ENCODE measurements at regions not wholly inside any gene's neighbourhood (a gene's known extent, or its start where the extent isn't known, plus 50 kb on each side); places are given as distances from the start of the nearest gene placed in this dataset.

DNA sequence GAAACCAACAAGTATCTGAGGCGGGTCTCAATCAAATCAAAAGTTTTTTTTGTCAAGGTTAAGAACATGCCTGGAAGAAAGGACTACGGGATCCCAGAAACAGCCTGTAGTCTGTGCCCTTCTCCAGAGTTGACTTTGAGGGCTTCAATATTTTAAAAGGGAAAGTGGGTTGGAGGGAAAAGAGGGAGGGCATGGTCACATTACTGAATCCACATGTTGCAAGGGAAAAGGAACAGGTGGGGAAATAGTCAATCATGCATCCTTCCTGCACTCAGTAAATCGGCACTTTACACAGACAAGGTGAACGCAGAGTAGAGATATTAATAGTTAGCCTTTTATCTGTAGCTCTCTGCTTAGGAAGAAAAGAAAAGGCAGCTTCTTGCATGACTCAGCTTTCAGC lies 808.5 kb downstream of the UQCRFS1 start:
- TF ChIP-seq POLR2A (IDR thresholded peaks at IDR 0.05): no peak
- TF ChIP-seq, protein P1, sequence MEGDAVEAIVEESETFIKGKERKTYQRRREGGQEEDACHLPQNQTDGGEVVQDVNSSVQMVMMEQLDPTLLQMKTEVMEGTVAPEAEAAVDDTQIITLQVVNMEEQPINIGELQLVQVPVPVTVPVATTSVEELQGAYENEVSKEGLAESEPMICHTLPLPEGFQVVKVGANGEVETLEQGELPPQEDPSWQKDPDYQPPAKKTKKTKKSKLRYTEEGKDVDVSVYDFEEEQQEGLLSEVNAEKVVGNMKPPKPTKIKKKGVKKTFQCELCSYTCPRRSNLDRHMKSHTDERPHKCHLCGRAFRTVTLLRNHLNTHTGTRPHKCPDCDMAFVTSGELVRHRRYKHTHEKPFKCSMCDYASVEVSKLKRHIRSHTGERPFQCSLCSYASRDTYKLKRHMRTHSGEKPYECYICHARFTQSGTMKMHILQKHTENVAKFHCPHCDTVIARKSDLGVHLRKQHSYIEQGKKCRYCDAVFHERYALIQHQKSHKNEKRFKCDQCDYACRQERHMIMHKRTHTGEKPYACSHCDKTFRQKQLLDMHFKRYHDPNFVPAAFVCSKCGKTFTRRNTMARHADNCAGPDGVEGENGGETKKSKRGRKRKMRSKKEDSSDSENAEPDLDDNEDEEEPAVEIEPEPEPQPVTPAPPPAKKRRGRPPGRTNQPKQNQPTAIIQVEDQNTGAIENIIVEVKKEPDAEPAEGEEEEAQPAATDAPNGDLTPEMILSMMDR (IDR thresholded peaks at IDR 0.05): no peak
